ENCODE measurements at regions not wholly inside any gene's neighbourhood (a gene's known extent, or its start where the extent isn't known, plus 50 kb on each side); places are given as distances from the start of the nearest gene placed in this dataset.

GRCh38 chr12:81005606-81006005, 67.9 kb upstream of the LIN7A start:
- no peak for DNase-seq (ENCODE audit: low spot score)
- ChIA-PET POLR2A (ENCODE audit: low non-redundant PET) (no interaction called here), CTCF (interaction anchor here (0.6 kb wide), 2 partner anchors 87 to 884 kb away, joined by 3 read pairs; no protein-coding TSS in a partner anchor)
- H3K27ac ChIP-seq = no peak overlapping the region
- TF ChIP-seq CTCF (conservative IDR thresholded peaks at IDR 0.05; ENCODE audit: low read depth) = no peak

- ChIA-PET POLR2A (ENCODE audit: low non-redundant PET) (no interaction called here), CTCF (no interaction called here)
- TF ChIP-seq CTCF (conservative IDR thresholded peaks at IDR 0.05; ENCODE audit: low read depth) = no peak
- no peak overlapping the region for H3K27ac ChIP-seq
- DNase-seq (ENCODE audit: low spot score) = no peak
Measured at GRCh38 chr12:81000831-81001230, 63.1 kb upstream of the LIN7A start.

GRCh38 chr12:80988986-80989385, 51.3 kb upstream of the LIN7A start:
- no peak for TF ChIP-seq CTCF (conservative IDR thresholded peaks at IDR 0.05; ENCODE audit: low read depth)
- POLR2A ChIA-PET (ENCODE audit: low non-redundant PET) = no interaction called here
- DNase-seq (ENCODE audit: low spot score) = no peak
- no peak overlapping the region for H3K27ac ChIP-seq
- CTCF ChIA-PET = no interaction called here
